ENCODE measurements at regions not wholly inside any gene's neighbourhood (a gene's known extent, or its start where the extent isn't known, plus 50 kb on each side); places are given as distances from the start of the nearest gene placed in this dataset.

GRCh38 chr3:66907136-66907535, 91.0 kb upstream of the KBTBD8 start:
- H3K4me3 ChIP-seq (ENCODE audit: low read length in 3 of 3), result no peak overlapping the region

DNA sequence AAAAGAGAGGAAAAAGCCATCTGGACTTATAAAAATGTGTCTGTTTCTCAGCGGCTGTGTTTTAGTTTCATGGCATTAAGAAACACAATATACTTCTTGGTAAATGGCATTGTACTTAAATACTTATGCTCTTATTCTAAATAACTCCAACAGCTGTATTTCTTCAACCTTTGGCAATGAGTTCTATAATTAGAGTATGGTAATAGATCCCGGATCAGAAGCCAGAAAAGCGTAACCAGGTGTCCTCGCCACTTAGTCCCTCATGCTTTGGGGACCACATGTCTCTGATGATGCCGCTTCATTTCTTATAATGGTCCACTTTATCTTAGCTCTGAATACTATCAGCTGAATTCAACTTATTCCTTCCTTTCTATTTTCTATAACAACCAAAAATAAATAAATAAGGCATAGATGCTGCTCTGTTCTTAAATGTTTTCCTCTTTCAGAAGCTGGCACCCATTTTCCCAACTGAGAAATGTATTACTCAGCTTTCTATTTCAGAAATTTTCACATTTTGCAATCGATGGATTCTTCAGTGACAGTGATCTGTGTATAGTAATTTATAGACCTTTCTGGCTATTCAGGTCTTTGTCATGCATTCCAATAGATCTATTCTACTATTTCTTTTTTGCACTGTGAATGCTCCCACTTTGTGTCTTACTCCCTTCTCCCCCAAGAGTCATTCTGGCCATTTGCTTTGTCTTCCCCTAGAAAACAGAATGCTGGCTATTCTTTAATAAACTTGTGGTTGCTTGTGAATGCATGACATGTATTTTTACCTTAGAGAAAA, 87.6 kb upstream of the KBTBD8 start:
- no peak overlapping the region for H3K27ac ChIP-seq (ENCODE audit: low read depth in 2 of 2, low read length in 2 of 2)
- FAIRE-seq (no peak), DNase-seq (no peak)
- no peak overlapping the region for H3K9ac ChIP-seq (ENCODE audit: low read length in 3 of 3)
- no peaks in the 10 kb centered on the region for H3K27me3 ChIP-seq (ENCODE audit: control insufficient read depth, insufficient read depth, low read length)
- no peak for TF ChIP-seq CTCF (IDR thresholded peaks at IDR 0.05; ENCODE audit: borderline replicate concordance, extremely low read depth, insufficient read depth)
- no peaks in the 10 kb centered on the region for H3K36me3 ChIP-seq (ENCODE audit: control insufficient read depth in 2 of 3, insufficient read depth in 3 of 3, low read length in 3 of 3)
- peaks cover 0 to 5% (median 0%) of the 10 kb centered on the region in 3 donors for H3K9me3 ChIP-seq (ENCODE audit: control insufficient read depth in 2 of 3, insufficient read depth in 1 of 3, low read length in 3 of 3)
- no peak overlapping the region for H3K4me3 ChIP-seq (ENCODE audit: low read length in 3 of 3)
- H3K4me1 ChIP-seq (ENCODE audit: control insufficient read depth in 2 of 3, insufficient read depth in 2 of 3, low read depth in 1 of 3, low read length in 3 of 3), result no peaks in the 10 kb centered on the region
- intact Hi-C loops (cut with DNase I), result no loop called here

More at GRCh38 chr3:66907136-66907535, 91.0 kb upstream of the KBTBD8 start:
- peaks cover 0 to 3% (median 1%) of the 10 kb centered on the region in 3 donors for H3K9me3 ChIP-seq (ENCODE audit: control insufficient read depth in 2 of 3, insufficient read depth in 1 of 3, low read length in 3 of 3)
- DNase-seq (no peak), FAIRE-seq (no peak)
- no peaks in the 10 kb centered on the region for H3K4me1 ChIP-seq (ENCODE audit: control insufficient read depth in 2 of 3, insufficient read depth in 2 of 3, low read depth in 1 of 3, low read length in 3 of 3)
- no peaks in the 10 kb centered on the region for H3K36me3 ChIP-seq (ENCODE audit: control insufficient read depth in 2 of 3, insufficient read depth in 3 of 3, low read length in 3 of 3)
- intact Hi-C loops (cut with DNase I), result no loop called here
- no peaks in the 10 kb centered on the region for H3K27me3 ChIP-seq (ENCODE audit: control insufficient read depth, insufficient read depth, low read length)
- no peak for TF ChIP-seq CTCF (IDR thresholded peaks at IDR 0.05; ENCODE audit: borderline replicate concordance, extremely low read depth, insufficient read depth)
- H3K9ac ChIP-seq (ENCODE audit: low read length in 3 of 3), result no peak overlapping the region
- no peak overlapping the region for H3K27ac ChIP-seq (ENCODE audit: low read depth in 2 of 2, low read length in 2 of 2)

- no peak overlapping the region for H3K4me3 ChIP-seq (ENCODE audit: low read length in 3 of 3)
- peaks cover 0 to 5% (median 0%) of the 10 kb centered on the region in 3 donors for H3K9me3 ChIP-seq (ENCODE audit: control insufficient read depth in 2 of 3, insufficient read depth in 1 of 3, low read length in 3 of 3)
- H3K27ac ChIP-seq (ENCODE audit: low read depth in 2 of 2, low read length in 2 of 2), result no peak overlapping the region
- FAIRE-seq (no peak), DNase-seq (no peak)
- intact Hi-C loops (cut with DNase I), result no loop called here
- no peaks in the 10 kb centered on the region for H3K36me3 ChIP-seq (ENCODE audit: control insufficient read depth in 2 of 3, insufficient read depth in 3 of 3, low read length in 3 of 3)
- no peak overlapping the region for H3K9ac ChIP-seq (ENCODE audit: low read length in 3 of 3)
- no peak for TF ChIP-seq CTCF (IDR thresholded peaks at IDR 0.05; ENCODE audit: borderline replicate concordance, extremely low read depth, insufficient read depth)
- H3K27me3 ChIP-seq (ENCODE audit: control insufficient read depth, insufficient read depth, low read length), result no peaks in the 10 kb centered on the region
- H3K4me1 ChIP-seq (ENCODE audit: control insufficient read depth in 2 of 3, insufficient read depth in 2 of 3, low read depth in 1 of 3, low read length in 3 of 3), result no peaks in the 10 kb centered on the region
Observed at GRCh38 chr3:66912306-66912705, 85.8 kb upstream of the KBTBD8 start.

All from kidney (tissue), 13 donors.